ENCODE measurements at regions not wholly inside any gene's neighbourhood (a gene's known extent, or its start where the extent isn't known, plus 50 kb on each side); places are given as distances from the start of the nearest gene placed in this dataset.
"Not testable (repeated sequence)": the region's sequence is repeated elsewhere in the genome, so short reads cannot be mapped to it uniquely, and the experiment has no call there.

- Histone ChIP-seq H3K4me3 (no peak overlapping the region), H3K36me3 (ENCODE audit: insufficient read depth in 1 of 2, low read depth in 1 of 2) (no peaks in the 10 kb centered on the region), H3K27me3 (ENCODE audit: insufficient read depth in 3 of 3, low read length in 2 of 3) (no peaks in the 10 kb centered on the region), H3K9me3 (no peaks in the 10 kb centered on the region), H3K4me1 (no peaks in the 10 kb centered on the region), H3K27ac (no peak overlapping the region)
- no peak for TF ChIP-seq CTCF (IDR thresholded peaks at IDR 0.05)
- DNase-seq (no peak), ATAC-seq (no peak)
- intact Hi-C loops (cut with DNase I) = no loop called here
Measured at GRCh38 chr2:139550873-139551272, 770.7 kb upstream of the NXPH2 start.

- Histone ChIP-seq H3K9me3 (no peaks in the 10 kb centered on the region), H3K36me3 (ENCODE audit: insufficient read depth in 1 of 2, low read depth in 1 of 2) (no peaks in the 10 kb centered on the region), H3K4me3 (no peak overlapping the region), H3K27me3 (ENCODE audit: insufficient read depth in 3 of 3, low read length in 2 of 3) (no peaks in the 10 kb centered on the region), H3K4me1 (no peaks in the 10 kb centered on the region), H3K27ac (no peak overlapping the region)
- intact Hi-C loops (cut with DNase I) = no loop called here
- TF ChIP-seq CTCF (IDR thresholded peaks at IDR 0.05) = no peak
- ATAC-seq (no peak), DNase-seq (no peak)
- WGBS, 3 donors = 0 to 28% (median 0%) methylated on average over 1 of the region's 1 CpG
Measured at GRCh38 chr2:139550341-139550740, 770.2 kb upstream of the NXPH2 start.

DNA sequence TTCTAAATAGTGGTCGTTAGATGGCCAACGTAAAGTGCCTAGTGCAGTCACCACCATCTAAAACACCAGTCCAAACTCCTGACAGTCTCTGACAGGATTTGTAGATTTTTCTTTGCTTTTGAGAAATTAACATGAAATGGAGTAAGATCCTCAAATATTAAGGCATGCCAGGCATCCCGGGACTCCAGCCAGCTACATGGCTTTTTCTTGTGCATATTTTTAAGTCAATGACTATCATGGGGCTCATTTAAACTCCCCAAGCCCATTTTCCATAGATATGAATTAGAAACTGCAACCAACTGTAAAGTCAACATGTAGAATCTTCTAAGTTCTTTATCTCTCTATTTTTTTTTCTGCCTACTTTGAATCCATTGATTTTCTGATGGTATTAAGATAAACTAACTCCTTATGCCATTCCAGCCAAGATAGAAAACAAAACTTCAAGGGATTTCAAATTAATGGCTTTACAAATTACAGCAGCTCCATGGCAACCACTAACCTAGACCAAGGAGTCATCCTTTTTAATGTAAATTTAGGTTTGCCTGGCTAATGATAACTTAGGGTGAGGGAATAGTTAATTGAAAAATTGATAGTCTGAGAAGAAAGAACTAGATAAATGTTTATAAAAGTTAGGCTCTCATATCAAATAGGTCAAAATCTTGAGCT lies 764.1 kb upstream of the NXPH2 start:
- Histone ChIP-seq H3K27ac (no peak overlapping the region), H3K27me3 (ENCODE audit: insufficient read depth in 3 of 3, low read length in 2 of 3) (no peaks in the 10 kb centered on the region), H3K4me1 (no peaks in the 10 kb centered on the region), H3K4me3 (no peak overlapping the region), H3K36me3 (ENCODE audit: insufficient read depth in 1 of 2, low read depth in 1 of 2) (no peaks in the 10 kb centered on the region), H3K9me3 (no peaks in the 10 kb centered on the region)
- ATAC-seq (no peak), DNase-seq (no peak)
- WGBS, 3 donors = 30 to 37% (median 34%) methylated on average over 3 of the region's 3 CpGs
- TF ChIP-seq CTCF (IDR thresholded peaks at IDR 0.05) = no peak
- intact Hi-C loops (cut with DNase I) = no loop called here

DNA sequence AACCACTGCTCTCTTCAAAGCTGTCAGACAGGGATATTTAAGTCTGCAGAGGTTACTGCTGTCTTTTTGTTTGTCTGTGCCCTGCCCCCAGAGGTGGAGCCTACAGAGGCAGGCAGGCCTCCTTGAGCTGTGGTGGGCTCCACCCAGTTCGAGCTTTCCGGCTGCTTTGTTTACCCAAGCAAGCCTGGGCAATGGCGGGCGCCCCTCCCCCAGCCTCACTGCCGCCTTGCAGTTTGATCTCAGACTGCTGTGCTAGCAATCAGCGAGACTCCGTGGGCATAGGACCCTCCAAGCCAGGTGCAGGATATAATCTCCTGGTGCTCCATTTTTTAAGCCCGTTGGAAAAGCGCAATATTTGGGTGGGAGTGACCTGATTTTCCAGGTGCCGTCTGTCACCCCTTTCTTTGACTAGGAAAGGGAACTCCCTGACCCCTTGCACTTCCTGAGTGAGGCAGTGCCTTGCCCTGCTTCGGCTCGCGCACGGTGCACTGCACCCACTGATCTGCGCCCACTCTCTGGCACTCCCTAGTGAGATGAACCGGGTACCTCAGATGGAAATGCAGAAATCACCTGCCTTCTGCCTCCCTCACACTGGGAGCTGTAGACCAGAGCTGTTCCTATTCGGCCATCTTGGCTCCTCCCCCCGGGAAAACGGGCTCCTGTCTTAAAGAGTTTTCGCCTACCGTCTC lies 758.3 kb upstream of the NXPH2 start:
- H3K4me1 ChIP-seq; DNase-seq; H3K27ac ChIP-seq; H3K36me3 ChIP-seq (ENCODE audit: insufficient read depth in 1 of 2, low read depth in 1 of 2); ATAC-seq; H3K9me3 ChIP-seq; H3K27me3 ChIP-seq (ENCODE audit: insufficient read depth in 3 of 3, low read length in 2 of 3); intact Hi-C loops (cut with DNase I); H3K4me3 ChIP-seq: not testable (repeated sequence)
- 93 to 94% (median 93%) methylated on average over 18 to 20 of the region's 21 CpGs for WGBS, 3 donors

GRCh38 chr2:139529080-139529479 lies 748.9 kb upstream of the NXPH2 start:
- 34 to 39% (median 39%) methylated on average over 3 of the region's 3 CpGs for WGBS, 3 donors
- Histone ChIP-seq H3K4me3 (no peak overlapping the region), H3K9me3 (no peaks in the 10 kb centered on the region), H3K27ac (no peak overlapping the region), H3K27me3 (ENCODE audit: insufficient read depth in 3 of 3, low read length in 2 of 3) (no peaks in the 10 kb centered on the region), H3K4me1 (no peaks in the 10 kb centered on the region), H3K36me3 (ENCODE audit: insufficient read depth in 1 of 2, low read depth in 1 of 2) (no peaks in the 10 kb centered on the region)
- no peak for DNase-seq
- intact Hi-C loops (cut with DNase I) = no loop called here
- TF ChIP-seq CTCF (IDR thresholded peaks at IDR 0.05) = no peak
- ATAC-seq = no peak

Data from psoas muscle (tissue), 7 donors.